Fibroblast of peridontal ligament (primary cell): ENCODE measurements at regions not wholly inside any gene's neighbourhood (a gene's known extent, or its start where the extent isn't known, plus 50 kb on each side); places are given as distances from the start of the nearest gene placed in this dataset.

Experiments used
- DNase-seq: peaks from one replicate; pipeline ENCODE4 v3.0.0-alpha.2; 2010; ENCODE audit errors: extremely low read depth

- no peak for DNase-seq
Measured at GRCh38 chr3:70899816-70900215, 587.4 kb upstream of the MDFIC2 start.

- DNase-seq: no peak
Measured at GRCh38 chr3:70890020-70890394, 577.6 kb upstream of the MDFIC2 start.

GRCh38 chr3:70889162-70890019 lies 577.0 kb upstream of the MDFIC2 start:
- no peak for DNase-seq

- DNase-seq: no peak
Measured at GRCh38 chr3:70885636-70886035, 573.2 kb upstream of the MDFIC2 start.

- peak; percentile 71 for DNase-seq
Measured at GRCh38 chr3:70882104-70882503, 569.7 kb upstream of the MDFIC2 start.

- DNase-seq: peak; percentile 42
Measured at GRCh38 chr3:70880421-70880820, 568.0 kb upstream of the MDFIC2 start.

- DNase-seq: no peak
Measured at GRCh38 chr3:70876154-70876553, 563.7 kb upstream of the MDFIC2 start.

GRCh38 chr3:70874196-70874595 lies 561.8 kb upstream of the MDFIC2 start:
- DNase-seq: no peak

GRCh38 chr3:70873686-70874085 lies 561.2 kb upstream of the MDFIC2 start:
- DNase-seq: no peak

GRCh38 chr3:70871909-70872656 lies 559.6 kb upstream of the MDFIC2 start:
- peak; percentile 98 for DNase-seq

GRCh38 chr3:70870576-70870975 lies 558.1 kb upstream of the MDFIC2 start:
- no peak for DNase-seq

- no peak for DNase-seq
Measured at GRCh38 chr3:70868561-70868960, 556.1 kb upstream of the MDFIC2 start.

- DNase-seq: no peak
Measured at GRCh38 chr3:70863049-70863448, 550.6 kb upstream of the MDFIC2 start.

- peak; percentile 56 for DNase-seq
Measured at GRCh38 chr3:70861855-70862254, 549.4 kb upstream of the MDFIC2 start.

GRCh38 chr3:70861234-70861633 lies 548.8 kb upstream of the MDFIC2 start:
- peak; percentile 57 for DNase-seq

- DNase-seq: peak; percentile 31
Measured at GRCh38 chr3:70857916-70858315, 545.5 kb upstream of the MDFIC2 start.

GRCh38 chr3:70856414-70857162 lies 544.1 kb upstream of the MDFIC2 start:
- peak; percentile 95 for DNase-seq

- DNase-seq: no peak
Measured at GRCh38 chr3:70855149-70855548, 542.7 kb upstream of the MDFIC2 start.

GRCh38 chr3:70854108-70854507 lies 541.7 kb upstream of the MDFIC2 start:
- DNase-seq: no peak

GRCh38 chr3:70853161-70853944 lies 540.9 kb upstream of the MDFIC2 start:
- no peak for DNase-seq

- DNase-seq: peak; percentile 95
Measured at GRCh38 chr3:70849911-70850699, 537.7 kb upstream of the MDFIC2 start.
